IPS-NIHi7 (cell line): ENCODE measurements at regions not wholly inside any gene's neighbourhood (a gene's known extent, or its start where the extent isn't known, plus 50 kb on each side); places are given as distances from the start of the nearest gene placed in this dataset.

Experiments used
- DNase-seq: peaks from one replicate; pipeline ENCODE4 v3.0.0; 2012; ENCODE audit warnings: mixed read lengths; ENCODE audit errors: extremely low spot score

GRCh38 chr6:14806101-14806500, 439.8 kb upstream of the JARID2 start:
- DNase-seq: no peak

- no peak for DNase-seq
Observed at GRCh38 chr6:14807130-14807529, 438.7 kb upstream of the JARID2 start.

DNA sequence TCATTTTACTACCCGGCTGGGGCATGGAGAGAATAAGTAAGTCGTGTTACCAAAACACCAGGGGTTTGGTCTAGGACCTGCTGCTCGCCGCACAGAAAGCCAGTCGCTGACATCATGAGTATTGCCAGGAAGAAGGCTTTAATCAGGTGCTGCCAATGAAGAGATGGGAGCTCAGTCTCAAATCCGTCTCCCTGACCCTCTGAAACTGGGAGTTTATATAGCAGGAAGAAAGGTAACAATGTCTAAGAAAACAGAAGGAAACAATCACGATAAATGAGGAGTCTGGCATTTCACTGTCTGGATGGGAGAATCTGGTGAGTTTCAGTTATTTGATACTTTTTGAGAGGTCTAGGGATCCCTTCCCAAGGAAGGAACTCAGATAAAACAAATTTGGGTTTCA, 437.9 kb upstream of the JARID2 start:
- DNase-seq: no peak

DNA sequence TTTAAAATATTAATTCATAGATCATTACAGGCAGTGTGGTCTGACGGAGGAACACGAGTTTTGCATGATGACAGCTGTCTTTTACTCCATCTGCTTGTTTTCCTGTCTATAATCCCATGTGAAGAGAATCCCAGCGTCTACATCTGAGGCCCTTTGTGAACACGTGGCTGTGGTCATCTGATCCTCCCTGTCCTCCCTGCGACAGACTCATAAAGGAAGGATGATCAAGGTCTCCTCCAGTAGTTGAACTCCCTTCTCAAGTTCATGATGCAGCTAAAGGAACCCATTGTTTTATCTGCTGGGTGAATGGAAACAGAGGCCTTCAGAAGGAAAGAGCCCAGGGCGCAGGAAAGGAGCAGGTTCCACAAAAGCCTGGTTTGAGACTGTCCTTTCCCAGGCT, 435.8 kb upstream of the JARID2 start:
- DNase-seq: no peak

DNA sequence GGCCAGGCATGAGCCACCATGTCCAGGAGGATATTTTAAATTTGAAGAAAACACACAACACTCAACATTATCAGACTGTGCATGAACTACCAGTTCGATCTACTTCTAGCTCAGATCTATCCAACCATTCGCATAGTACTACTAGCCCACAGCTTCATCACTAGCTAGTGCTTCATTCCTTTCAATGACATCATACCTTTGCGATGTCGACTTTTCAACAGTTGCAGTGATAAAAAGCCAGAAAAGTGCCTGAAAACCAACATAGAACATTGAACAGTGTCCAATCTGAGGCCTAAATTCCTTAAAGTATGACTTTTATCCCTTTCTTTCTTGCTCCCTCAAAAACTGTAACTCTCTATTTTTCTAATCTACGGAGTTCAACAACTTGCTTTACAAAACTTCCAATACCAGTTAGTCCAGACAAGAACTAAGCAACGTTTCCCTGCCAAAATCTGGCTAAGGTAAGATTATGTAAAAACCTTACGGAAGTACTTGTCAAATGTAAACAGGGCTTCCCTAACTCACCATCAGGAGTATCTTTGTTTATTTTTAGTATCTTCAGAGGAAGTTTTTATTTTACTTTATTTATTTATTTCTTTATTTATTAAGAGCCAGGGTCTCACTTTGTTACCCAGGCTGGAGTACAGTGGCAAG, 434.0 kb upstream of the JARID2 start:
- DNase-seq: no peak

DNA sequence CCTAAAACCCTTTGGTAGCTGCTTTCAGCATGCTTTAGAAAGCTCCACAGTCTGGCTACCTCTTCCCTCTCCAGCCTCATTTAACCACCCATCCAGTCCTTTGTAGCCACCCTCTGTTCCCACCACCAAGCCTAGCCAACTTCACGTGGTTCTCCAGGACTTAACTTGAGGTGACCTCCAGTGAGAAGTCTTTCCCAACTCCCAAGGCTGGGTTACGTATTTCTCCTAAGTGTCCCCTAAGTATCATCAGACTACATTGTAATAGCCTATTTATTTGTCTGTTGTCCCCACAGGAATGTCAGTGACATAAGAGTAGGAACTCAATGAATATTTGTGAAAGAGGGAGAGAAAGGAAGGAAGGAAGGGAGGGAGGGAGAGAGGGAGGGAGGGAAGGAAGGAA, 431.9 kb upstream of the JARID2 start:
- no peak for DNase-seq

GRCh38 chr6:14816116-14816859, 429.6 kb upstream of the JARID2 start:
- no peak for DNase-seq

GRCh38 chr6:14817074-14817473, 428.8 kb upstream of the JARID2 start:
- no peak for DNase-seq

DNA sequence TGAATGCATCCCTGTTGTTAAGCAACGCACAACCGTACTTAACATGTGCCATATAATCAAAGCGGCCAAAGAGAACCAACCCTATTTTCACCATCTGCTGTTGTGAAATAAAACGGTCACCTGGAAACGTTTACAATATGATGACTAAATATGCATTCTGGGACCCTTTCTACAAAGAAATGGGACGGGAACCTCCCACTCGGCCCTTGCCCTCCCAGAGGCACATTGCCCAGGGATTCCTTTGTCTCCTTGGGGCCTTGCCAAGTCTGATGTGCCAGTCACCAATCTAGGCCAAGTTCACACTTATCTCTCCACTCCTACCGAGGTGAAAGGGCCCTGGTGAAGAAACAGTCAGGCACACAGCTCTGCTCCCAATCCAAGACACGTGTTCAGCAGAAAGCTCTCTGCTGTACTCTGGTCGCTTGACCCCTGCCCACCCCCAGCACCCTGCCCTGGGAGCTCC, 427.4 kb upstream of the JARID2 start:
- DNase-seq: no peak

DNA sequence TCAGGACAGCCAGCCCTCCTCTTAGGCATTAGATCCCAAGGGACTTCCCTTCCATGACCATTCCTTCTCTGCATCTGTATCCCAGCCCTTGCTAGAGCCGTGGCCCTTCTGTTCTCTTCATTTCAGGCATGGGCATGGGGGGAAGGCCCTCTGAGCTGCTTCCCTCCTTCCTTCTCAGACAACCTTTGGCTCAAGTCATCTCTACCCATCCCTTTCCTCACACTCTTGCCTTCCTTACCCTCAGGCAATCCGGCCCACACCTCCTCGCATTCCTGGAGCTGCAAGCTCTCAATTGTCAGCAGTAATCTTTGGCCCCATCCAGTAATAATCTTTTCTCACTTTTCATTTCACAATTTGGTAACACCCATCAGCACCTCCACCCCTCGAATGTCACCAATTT, 426.9 kb upstream of the JARID2 start:
- DNase-seq: no peak

GRCh38 chr6:14819840-14820420, 425.9 kb upstream of the JARID2 start:
- DNase-seq: no peak

DNA sequence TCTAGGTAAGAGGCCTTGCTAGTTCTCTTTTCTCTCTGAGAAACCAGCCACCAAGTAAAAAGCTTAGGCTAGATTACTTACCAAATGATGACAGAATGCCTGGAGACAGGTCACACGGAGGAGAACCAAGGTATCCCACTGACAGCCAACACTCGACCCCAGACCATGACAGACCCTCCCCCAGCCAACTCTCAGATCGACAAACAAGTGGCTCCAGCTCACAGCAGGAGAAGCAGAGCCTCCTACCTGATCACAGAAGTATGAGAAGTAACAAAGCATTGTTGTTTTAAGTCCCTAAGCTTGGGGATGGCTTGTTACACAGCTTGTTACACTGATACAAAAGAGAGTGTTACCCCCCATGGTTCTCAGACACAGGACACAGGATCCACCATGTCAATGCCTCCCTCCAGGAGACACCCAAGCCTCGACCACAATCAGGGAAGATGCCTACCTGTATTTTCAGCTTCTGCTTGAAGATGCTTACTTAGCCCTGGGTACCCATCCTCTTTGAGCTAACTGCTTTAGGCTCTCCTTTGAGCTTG, 423.8 kb upstream of the JARID2 start:
- DNase-seq: no peak

DNA sequence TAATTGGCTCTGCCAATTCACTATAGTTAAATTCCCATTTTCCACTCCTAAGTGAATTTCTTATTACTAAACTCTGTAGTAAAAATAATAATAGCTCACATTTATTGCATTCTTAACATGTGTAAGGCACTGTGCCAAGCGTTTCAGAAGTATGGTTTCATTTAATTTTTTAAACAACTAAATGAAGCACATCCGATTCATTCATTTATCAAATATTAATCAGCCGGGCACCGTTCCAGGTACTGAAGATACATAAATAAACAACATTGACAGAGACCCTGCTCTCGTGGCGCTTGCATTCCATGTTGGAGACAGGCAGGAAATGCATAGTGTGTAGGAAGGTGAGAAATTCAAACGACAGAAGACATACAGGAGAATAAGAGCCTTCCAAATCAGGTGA, 423.2 kb upstream of the JARID2 start:
- DNase-seq: no peak

- no peak for DNase-seq
Observed at GRCh38 chr6:14824060-14824459, 421.8 kb upstream of the JARID2 start.

- DNase-seq: no peak
Observed at GRCh38 chr6:14824484-14825275, 421.2 kb upstream of the JARID2 start.

GRCh38 chr6:14826456-14826855, 419.4 kb upstream of the JARID2 start:
- no peak for DNase-seq

DNA sequence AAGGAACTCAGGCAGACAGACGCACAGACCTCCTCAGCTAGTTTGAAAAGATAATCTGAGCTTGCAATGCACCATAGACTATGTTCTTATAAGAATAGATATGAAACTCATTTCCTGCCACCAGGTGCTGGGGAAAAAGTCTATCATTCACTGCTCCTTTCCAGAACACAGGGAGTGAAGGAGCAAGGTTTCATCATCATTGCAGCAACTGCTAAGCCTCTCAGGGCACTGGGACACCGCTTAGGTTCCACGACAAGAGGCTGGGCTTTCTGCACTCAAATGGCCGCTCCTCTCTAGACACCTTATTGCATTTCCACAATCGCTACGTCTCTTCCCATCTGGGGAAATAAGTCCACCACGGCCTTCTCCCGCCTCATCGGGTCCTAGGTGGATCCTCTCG, 418.5 kb upstream of the JARID2 start:
- no peak for DNase-seq

- DNase-seq: no peak
Observed at GRCh38 chr6:14828201-14828611, 417.7 kb upstream of the JARID2 start.

GRCh38 chr6:14831070-14831469, 414.8 kb upstream of the JARID2 start:
- no peak for DNase-seq

DNA sequence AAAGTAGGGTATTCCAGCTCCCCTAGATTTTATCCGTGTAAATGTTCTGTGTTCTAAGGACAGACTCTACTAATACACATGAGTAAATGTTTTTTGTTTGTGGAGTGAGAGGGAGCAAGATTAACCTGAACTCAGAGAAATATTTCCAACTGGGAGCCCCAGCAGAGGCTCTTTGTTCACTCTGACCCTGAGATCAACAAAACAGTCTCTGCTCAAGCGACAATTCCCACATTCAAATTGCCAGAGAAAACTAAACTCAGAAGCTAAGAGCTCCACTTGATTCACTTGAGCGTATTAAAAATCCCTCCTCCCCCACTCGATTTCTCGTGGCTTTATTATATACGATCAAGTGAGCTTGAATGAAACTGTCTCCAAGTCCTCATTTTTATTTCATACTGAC, 413.9 kb upstream of the JARID2 start:
- DNase-seq: no peak

DNA sequence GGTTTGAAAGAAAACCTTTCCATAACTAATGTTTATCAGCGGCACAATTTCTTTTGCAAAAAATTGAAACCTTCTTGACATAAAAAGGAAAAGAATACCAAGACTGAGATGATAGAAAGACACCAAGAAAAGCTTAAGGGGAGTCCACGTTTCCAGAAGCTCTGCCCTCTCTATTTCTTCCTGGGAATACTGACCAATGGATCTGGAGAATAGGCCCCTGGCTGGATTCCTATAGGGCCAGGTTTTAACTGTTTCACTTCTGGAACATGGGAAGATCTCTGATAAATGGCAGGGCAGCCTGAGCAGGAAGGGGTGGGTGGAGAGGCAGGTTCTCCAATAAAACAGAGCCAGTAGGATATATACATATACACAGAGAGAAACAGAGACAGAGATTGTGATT, 413.4 kb upstream of the JARID2 start:
- no peak for DNase-seq
